GM21515 (cell line): ENCODE measurements at regions not wholly inside any gene's neighbourhood (a gene's known extent, or its start where the extent isn't known, plus 50 kb on each side); places are given as distances from the start of the nearest gene placed in this dataset.
"Not testable (repeated sequence)": the region's sequence is repeated elsewhere in the genome, so short reads cannot be mapped to it uniquely, and the experiment has no call there.

ENCODE experiments used
- ATAC-seq: cut with Tn5 transposase; IDR thresholded peaks from one replicate; pipeline ENCODE4 v1.9.1; 2021; ENCODE audit not compliant: unreplicated experiment

- ATAC-seq, result no peak
Measured at GRCh38 chr7:4519819-4520520, 162.1 kb upstream of the FOXK1 start.

DNA sequence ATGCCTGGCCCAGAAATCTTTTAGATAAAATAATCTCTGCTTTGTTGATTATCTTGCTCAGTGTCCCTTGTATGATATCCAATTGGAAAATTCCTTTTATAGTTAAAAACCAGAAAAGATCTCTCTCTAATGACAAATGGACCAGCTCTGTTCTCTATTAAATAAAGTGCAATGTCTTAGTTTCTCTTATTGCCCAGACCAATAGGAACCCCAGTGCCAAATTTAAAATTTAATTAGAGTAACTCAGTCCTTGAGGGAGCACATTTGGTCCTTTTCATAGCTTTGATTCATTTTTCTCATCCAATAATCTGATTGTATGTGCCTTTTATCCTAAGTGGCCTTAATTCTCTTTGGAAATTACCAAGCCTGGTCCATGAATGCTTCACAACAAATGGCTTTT is 158.9 kb upstream of the FOXK1 start:
- ATAC-seq, result no peak

DNA sequence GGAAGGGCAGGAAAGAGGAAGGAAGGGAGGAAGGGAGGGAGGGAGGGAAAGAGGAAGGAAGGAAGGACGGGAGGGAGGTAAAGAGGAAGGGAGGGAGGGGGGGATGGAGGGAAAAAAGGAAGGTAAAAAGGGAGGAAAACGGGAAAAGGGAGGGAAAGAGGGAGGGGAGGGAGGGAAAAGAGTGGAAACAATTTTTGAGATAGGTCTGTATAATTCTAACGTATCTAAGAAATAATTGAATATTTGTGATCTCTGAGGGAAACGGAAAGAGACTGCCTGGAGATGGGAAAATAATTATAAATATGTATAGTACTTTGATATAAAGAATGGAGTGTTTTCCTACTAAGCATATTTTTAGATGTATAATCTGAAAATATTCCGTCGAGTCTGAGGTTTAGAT is 158.2 kb upstream of the FOXK1 start:
- ATAC-seq, result no peak

DNA sequence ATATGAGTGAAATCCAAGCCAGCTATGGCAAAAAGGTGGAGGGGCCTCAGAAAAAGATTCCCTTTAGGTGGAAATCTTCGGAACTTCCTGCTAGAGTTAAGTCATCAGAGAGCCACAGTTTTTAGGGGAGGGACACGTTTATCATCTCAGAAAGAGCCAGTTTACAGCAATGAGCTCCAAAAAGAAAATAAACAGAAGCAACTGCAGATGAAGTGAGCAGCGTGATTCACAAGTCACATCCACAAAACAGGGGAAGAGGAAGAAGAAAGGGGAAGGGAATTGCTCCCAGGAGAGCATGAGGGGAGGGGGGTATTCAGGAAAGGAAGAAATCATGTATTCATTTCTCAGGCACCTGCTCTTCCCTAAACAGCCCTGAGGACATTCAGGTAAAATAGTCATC is 156.2 kb upstream of the FOXK1 start:
- no peak for ATAC-seq

GRCh38 chr7:4527988-4528636 is 154.0 kb upstream of the FOXK1 start:
- ATAC-seq, result no peak

GRCh38 chr7:4531236-4531635 is 150.9 kb upstream of the FOXK1 start:
- ATAC-seq, result no peak

DNA sequence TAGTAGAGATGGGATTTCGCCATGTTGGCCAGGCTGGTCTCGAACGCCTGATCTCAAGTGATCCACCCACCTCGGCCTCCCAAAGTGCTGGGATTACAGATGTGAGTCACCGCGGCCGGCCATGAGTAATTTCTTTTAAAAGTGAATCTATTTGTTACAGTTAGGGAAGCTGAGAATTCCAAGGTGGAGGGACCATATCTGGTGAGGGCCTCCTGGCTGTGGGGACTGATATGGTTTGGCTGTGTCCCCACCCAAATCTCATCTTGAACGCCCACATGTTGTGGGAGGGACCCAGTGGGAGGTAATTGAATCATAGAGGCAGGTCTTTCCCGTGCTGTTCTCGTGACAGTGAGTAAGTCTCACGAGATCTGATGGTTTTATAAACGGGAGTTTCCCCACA is 148.8 kb upstream of the FOXK1 start:
- ATAC-seq, result not testable (repeated sequence)

DNA sequence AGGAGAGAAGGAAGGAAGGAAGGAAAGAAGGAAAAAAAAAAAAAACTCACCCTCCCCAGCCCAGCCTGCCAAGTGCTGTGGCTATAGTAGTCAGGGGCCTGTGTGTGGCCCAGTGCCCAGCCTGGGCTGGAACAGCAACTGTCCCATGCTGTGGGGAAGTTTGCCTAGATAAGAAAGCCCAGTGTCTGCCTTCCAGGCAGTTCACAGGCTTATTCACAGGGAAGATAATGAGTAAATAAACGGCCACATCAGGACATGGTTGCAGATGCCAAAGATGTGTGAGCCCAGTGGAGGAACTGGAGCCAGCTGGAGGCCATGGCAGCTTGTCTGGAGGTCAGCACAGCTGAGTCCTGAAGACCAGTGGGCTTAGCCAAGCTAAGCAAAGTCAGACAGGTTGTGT is 132.4 kb upstream of the FOXK1 start:
- no peak for ATAC-seq

DNA sequence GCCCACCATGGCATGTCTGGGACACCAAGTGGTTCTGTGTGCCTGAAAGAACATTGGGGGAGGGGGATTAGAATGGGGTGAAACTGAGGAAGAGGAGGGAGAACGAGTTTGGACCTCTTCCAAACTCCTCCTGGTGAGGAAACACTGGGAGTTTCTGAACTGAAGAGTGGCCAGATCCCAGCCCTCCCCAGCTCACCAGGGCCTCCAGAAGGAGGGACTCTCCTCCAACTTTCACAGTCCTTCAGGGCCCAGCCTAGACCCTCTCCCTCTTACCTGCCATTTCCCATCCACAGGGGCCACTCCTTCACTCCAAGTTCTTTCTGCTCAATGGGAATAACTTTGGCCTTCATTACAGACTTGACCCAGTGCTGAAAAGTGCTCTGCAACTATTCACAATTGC is 132.0 kb upstream of the FOXK1 start:
- ATAC-seq, result no peak

DNA sequence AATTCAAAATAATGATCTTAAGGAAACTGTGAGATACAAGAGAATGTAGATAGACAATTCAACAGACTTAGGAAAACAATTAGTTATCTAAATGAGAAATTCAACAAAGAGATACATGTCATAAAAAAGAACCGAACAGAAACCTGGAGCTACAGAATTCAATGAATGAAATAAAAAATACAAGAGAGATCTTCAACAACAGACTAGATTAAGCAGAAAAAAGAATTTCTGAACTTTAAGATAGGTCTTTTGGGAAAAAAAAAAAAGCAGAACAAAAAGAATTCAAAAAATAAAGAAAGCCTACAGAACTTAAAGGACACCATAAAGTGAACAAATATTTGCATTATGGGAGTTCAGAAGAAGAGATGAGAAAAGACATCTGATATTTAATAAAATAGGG is 129.1 kb upstream of the FOXK1 start:
- ATAC-seq, result no peak

DNA sequence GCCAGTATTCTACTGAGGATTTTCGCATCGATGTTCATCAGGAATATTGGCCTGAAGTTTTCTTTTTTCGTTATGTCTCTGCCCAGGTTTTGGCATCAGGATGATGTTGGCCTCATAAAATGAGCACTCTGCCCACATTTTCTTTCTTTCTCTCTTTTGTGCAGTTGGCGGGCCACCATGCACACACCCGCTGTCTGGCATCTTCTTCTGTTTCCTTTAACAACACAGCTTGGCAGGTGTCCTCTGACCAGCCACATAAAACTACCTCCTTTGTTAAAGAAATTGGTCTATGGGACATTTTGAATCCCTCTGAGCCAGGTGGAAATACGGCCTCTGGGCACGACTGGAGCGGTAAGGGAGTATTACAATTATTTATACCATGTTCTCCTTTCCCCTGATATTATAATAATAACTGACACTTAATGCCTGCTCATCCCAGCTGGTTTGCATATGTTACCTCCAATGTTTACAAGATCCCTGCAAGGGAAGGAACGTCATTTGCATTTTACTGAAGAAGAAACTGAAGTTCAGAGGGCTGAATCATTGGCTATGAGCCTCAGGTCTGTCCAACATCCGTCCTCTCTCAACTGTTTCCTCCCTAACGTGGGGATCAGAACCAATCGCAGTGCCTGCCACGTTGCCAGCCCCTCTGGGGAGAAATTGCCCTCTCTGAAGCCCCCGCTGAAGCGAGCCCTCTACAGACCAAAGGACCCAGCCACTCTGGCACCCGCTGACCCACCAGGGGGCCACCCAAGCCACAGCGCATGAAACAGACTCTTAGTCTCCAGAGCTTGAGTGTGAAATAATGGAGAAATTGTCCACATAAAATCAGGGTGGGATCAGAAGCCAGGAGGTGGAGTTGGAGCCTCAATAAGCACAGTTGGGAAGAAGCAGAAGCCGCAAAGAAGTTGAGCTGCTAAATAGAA is 125.0 kb upstream of the FOXK1 start:
- ATAC-seq, result no peak

DNA sequence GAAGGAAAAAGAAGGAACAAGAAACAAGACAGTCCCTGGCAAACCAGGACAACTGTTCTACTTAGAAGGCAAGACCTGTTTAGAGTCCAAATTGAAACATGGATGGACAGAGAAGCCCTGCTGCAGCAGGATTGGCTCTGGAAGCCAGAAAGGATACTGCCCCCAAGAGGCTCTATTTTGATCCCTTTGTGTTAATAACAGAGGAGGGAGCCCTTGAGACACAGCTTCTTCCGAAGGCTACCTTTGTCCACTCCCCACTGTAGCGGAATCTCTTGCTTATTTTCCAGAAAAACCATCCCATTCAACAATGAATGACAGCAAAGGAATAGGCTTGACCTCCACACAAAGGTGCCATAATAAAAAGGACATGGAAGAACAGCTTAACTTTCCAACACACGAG is 120.3 kb upstream of the FOXK1 start:
- no peak for ATAC-seq

- no peak for ATAC-seq
Measured at GRCh38 chr7:4566714-4567113, 115.4 kb upstream of the FOXK1 start.

- ATAC-seq, result no peak
Measured at GRCh38 chr7:4574851-4575250, 107.2 kb upstream of the FOXK1 start.

- no peak for ATAC-seq
Measured at GRCh38 chr7:4575254-4575653, 106.8 kb upstream of the FOXK1 start.

GRCh38 chr7:4602905-4603842 is 78.9 kb upstream of the FOXK1 start:
- ATAC-seq, result no peak

DNA sequence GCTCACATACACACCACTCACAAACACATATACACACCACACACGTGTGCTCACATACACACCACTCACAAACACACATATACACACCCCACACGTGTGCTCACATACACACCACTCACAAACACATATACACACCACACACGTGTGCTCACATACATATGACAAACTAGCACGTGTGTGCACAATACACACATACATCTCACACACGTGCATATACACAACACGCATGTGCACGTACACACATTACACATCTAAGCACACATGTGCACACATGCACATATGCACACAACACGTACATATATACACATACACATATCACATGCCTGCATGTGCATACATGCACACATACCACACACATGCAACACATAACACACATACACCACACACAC is 78.3 kb upstream of the FOXK1 start:
- ATAC-seq, result no peak

- ATAC-seq, result no peak
Measured at GRCh38 chr7:4604456-4604940, 77.6 kb upstream of the FOXK1 start.

DNA sequence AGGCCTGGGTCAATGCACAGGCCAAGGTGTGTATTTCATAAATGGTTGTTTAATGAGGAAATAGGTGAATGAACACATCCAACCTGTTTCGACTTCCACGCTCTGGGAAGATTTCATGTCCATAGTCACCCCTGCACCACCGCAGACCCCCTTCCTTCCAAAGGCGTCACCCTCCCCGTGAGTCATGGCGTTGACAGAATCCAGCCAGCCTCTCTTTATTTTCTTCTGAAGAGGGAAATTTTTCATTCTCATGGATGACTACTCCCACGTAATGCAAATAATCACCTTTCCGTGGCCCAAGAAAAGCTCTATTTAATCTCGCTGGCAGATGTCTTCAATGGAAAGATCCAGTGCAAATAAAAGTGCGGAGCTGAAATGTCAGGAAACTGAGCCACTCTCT is 75.3 kb upstream of the FOXK1 start:
- ATAC-seq, result no peak

DNA sequence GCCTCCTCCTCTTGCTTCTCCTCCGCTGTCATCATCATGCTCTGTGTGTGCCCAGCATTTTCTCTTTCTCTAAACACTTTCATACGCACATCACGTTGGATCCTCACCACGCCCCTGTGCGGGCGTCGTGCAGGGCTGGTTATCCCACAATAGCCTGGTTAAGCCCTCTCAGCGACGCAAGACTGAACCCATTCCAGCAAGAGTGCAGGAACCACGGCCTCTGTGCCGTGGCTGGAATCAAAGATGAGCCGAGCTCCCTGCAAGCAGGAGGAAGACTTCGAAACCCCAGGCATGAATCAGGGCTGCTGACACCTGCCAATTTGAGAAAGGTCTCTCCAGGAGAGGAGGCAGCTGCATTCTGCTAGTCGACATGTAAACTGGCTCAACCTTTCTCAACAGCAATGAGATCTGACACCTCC is 74.8 kb upstream of the FOXK1 start:
- ATAC-seq, result no peak

DNA sequence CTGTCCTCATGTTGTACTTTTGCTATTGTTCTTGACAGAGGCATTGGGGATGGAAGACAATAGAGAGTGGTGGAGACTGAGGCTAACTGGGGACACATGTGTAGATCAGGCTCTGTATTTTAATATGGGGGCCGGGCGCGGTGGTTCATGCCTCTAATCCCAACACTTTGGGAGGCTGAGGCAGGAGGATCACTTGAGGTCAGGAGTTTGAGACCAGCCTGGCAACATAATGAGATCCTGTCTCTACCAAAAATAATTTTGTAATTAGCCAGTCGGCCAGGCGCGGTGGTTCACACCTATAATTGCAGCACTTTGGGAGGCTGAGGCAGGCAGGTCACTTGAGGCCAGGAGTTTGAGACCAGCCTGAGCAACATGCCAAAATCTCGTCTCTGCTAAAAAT is 72.5 kb upstream of the FOXK1 start:
- not testable (repeated sequence) for ATAC-seq
